ENCODE measurements at regions not wholly inside any gene's neighbourhood (a gene's known extent, or its start where the extent isn't known, plus 50 kb on each side); places are given as distances from the start of the nearest gene placed in this dataset.

GRCh38 chr15:39251413-39252133, 329.3 kb upstream of the THBS1 start:
- Mint-ChIP-seq H3K9me3 (ENCODE audit: low read depth) (no peaks in the 10 kb centered on the region), H3K27me3 (peaks cover 15% of the 10 kb centered on the region), H3K4me3 (ENCODE audit: low read depth) (no peak overlapping the region), H3K4me1 (ENCODE audit: low read depth) (no peaks in the 10 kb centered on the region), H3K27ac (no peak overlapping the region), H3K36me3 (ENCODE audit: insufficient read depth) (no peaks in the 10 kb centered on the region)
- TF ChIP-seq CTCF (IDR thresholded peaks at IDR 0.05; ENCODE audit: unreplicated experiment), result no peak
- no peak for DNase-seq (ENCODE audit: low spot score, unreplicated experiment)

- H3K4me1 Mint-ChIP-seq (ENCODE audit: low read depth), result no peaks in the 10 kb centered on the region
- DNase-seq (ENCODE audit: low spot score, unreplicated experiment), result no peak
- no peak for TF ChIP-seq CTCF (IDR thresholded peaks at IDR 0.05; ENCODE audit: unreplicated experiment)
- H3K9me3 Mint-ChIP-seq (ENCODE audit: low read depth), result no peaks in the 10 kb centered on the region
- H3K27ac Mint-ChIP-seq, result no peak overlapping the region
- H3K4me3 Mint-ChIP-seq (ENCODE audit: low read depth), result no peak overlapping the region
- H3K36me3 Mint-ChIP-seq (ENCODE audit: insufficient read depth), result no peaks in the 10 kb centered on the region
- H3K27me3 Mint-ChIP-seq, result peaks cover 15% of the 10 kb centered on the region
These were observed 328.8 kb upstream of the THBS1 start for GRCh38 chr15:39252134-39252470.

GRCh38 chr15:39253552-39253951, 327.3 kb upstream of the THBS1 start:
- H3K27ac Mint-ChIP-seq, result no peak overlapping the region
- no peak for TF ChIP-seq CTCF (IDR thresholded peaks at IDR 0.05; ENCODE audit: unreplicated experiment)
- H3K4me1 Mint-ChIP-seq (ENCODE audit: low read depth), result no peaks in the 10 kb centered on the region
- no peak overlapping the region for H3K4me3 Mint-ChIP-seq (ENCODE audit: low read depth)
- no peak for DNase-seq (ENCODE audit: low spot score, unreplicated experiment)
- H3K9me3 Mint-ChIP-seq (ENCODE audit: low read depth), result no peaks in the 10 kb centered on the region
- H3K27me3 Mint-ChIP-seq, result peaks cover 10% of the 10 kb centered on the region
- no peaks in the 10 kb centered on the region for H3K36me3 Mint-ChIP-seq (ENCODE audit: insufficient read depth)

GRCh38 chr15:39254181-39254580, 326.7 kb upstream of the THBS1 start:
- Mint-ChIP-seq H3K4me1 (ENCODE audit: low read depth) (no peaks in the 10 kb centered on the region), H3K27ac (no peak overlapping the region), H3K4me3 (ENCODE audit: low read depth) (no peak overlapping the region), H3K27me3 (peaks cover 7% of the 10 kb centered on the region), H3K36me3 (ENCODE audit: insufficient read depth) (no peaks in the 10 kb centered on the region), H3K9me3 (ENCODE audit: low read depth) (no peaks in the 10 kb centered on the region)
- DNase-seq (ENCODE audit: low spot score, unreplicated experiment), result no peak
- no peak for TF ChIP-seq CTCF (IDR thresholded peaks at IDR 0.05; ENCODE audit: unreplicated experiment)

- TF ChIP-seq CTCF (IDR thresholded peaks at IDR 0.05; ENCODE audit: unreplicated experiment), result no peak
- Mint-ChIP-seq H3K36me3 (ENCODE audit: insufficient read depth) (no peaks in the 10 kb centered on the region), H3K4me3 (ENCODE audit: low read depth) (no peak overlapping the region), H3K27me3 (peaks cover 2% of the 10 kb centered on the region), H3K27ac (no peak overlapping the region), H3K4me1 (ENCODE audit: low read depth) (no peaks in the 10 kb centered on the region), H3K9me3 (ENCODE audit: low read depth) (no peaks in the 10 kb centered on the region)
- no peak for DNase-seq (ENCODE audit: low spot score, unreplicated experiment)
These were observed 325.1 kb upstream of the THBS1 start for GRCh38 chr15:39255760-39256159.

Measured in progenitor cell of endocrine pancreas (in vitro differentiated cells).